ENCODE measurements at regions not wholly inside any gene's neighbourhood (a gene's known extent, or its start where the extent isn't known, plus 50 kb on each side); places are given as distances from the start of the nearest gene placed in this dataset.

DNA sequence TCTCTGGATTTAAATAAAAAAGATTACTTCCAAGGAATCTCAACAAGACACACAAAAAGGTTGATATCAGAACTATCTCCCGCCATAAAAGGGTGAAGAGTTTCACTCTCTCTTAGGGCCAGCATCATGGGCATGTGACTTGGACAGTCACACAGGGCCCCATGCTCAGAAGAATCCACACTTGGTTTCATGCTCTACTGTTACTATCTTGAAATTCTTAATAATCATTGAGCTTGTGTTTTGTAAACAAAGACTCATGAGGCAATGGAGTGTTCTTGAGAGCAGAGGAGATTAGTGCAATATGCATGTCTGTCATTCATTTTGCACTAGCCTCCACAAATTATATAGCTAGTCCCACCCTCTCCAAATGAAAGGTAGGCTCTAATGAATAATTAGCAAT lies 58.4 kb downstream of the HMHB1 start:
- no peak for DNase-seq

DNA sequence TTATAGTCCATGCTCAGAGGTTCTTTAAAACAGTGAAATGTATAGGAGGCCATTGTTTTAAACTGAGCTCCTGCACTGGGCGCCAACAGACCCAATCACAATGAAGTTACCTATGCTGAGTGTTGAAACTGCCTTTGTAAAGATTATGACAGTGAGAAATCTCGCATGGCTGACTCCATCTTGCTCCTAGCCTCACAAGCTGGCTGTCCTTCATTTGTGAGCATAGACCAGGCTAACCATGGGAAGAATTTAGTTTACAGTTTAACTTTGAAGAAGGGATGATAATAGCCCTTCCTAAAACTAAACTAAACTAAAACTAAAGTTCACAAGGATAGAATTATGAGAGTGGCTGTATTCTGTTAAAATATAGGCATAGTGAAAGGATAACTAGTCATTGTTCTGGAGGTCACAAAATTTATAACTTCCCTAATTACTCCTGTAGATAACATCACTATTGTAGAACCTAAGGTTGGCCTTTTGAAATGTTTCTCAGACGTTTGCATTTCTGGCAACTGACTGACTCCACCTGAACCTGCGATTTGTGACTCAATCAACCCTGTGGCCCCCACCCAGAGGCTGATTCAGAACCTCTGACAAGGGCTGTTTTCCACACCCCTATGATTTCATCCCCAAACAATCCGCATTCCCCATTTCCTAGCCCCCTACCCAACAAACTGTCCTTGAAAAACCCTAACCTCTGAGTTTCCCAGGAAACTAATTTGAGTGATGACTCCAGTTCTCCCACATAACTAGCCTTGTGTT lies 59.1 kb downstream of the HMHB1 start:
- no peak for DNase-seq

DNA sequence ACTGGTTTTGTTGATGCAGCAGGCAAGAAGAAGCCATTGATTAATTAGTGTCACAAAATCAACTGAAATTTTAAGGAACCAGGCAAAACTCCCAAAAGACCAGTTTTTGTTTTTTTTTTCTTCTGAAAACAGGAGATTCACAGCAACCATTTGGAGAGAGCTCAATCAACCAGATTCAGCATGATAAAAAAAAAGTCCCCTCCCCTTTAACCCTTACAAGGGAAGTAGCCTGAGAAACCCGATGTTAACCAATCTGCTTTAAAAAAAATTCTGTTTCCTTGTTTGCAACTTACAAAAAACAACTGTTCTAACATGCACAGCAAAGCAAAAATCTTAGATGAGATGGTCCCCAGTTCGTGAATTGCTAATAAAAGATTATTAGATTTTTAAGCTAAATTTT lies 59.7 kb downstream of the HMHB1 start:
- no peak for DNase-seq

DNA sequence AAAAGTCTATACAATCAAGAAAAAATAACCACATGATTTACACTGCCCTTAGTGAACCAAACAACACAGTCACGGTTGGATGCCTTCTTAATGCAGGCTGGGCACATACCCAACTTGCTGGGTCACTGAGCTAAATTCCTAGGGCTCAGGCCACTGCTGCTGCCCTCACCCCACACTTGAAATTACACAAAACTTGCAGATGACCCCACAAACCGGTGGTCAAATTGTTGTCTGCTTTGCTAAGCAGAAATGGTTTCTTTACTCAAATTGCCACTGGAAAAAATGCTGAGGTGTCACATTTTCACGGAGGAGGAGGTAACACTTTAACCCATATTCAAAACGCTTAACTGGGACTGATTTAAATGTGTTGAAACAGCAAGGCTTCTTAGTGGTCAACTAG lies 62.4 kb downstream of the HMHB1 start:
- no peak for DNase-seq

DNA sequence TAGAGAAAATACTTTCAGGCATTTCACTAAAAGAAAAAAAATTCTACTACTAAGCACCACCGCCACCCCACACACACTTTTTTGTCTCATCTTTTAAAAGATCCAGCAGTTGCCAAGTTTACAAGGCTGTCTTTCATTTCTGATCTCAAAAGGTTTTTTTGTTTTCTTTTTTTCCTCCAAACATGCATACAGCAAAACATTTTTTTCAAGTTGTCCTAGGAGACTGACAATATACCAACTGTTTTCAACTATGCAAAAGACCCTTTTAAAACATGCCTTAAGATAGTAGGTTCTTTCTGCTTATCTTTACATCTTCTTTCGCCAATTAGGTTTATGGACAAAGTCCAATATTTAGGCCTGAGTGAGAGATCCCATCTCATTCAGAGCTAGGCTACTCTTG lies 65.2 kb downstream of the HMHB1 start:
- no peak for DNase-seq

DNA sequence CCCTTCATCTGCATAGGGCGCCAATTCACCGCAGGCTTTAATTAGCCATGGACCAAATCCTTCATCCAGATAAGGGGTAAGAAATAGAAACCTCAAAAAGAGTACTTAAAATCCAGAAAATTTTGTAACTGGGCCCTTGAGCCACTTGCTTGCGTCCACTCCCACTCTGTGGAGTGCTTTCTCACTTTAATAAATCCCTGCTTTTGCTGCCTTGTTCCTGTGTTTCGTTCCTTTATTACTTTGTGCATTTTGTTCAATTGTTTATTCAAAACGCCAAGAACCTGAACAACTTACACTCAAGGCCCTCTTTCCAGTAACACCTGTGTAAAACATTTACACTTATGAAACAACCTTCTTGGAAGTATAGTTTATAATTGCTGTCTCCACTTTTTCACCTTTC lies 66.5 kb downstream of the HMHB1 start:
- no peak for DNase-seq

DNA sequence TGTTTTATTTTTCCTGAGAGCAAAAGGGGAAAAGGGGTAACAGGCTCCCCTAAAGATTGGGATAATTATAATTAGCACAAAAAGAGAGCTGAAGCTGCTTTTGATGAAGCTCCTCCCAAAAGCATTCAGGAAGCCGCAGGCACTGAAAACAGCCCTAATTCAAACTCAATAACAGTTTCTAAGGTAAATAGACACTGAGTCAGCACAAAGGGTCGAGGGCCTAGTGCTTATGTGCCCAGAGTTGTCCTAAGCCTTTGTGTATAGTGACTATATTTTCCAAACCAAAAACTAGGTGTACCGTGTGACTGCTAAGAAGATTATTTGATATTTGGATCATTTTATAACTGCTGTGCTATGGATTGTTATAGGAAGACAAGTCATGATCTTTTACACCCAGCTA lies 67.7 kb downstream of the HMHB1 start:
- DNase-seq, result no peak

DNA sequence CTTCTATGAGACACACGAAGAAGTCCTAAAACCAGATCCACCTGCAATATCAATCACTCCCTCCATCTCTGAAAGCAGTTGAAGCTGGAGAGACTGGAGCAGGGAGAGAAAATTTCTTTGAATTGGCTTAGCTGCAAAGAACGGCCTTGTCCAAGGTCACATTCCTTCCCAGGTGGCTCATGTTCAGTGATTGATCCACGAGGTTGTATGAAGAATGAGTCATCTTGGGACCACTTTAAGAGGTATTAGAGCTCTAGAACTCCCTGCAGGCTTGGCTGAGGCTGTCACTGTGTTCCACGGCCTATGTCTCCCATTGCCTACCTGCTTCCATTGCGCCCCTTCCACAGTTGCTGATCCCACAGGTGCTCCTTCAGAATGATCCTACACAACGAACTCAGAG lies 68.2 kb downstream of the HMHB1 start:
- no peak for DNase-seq

DNA sequence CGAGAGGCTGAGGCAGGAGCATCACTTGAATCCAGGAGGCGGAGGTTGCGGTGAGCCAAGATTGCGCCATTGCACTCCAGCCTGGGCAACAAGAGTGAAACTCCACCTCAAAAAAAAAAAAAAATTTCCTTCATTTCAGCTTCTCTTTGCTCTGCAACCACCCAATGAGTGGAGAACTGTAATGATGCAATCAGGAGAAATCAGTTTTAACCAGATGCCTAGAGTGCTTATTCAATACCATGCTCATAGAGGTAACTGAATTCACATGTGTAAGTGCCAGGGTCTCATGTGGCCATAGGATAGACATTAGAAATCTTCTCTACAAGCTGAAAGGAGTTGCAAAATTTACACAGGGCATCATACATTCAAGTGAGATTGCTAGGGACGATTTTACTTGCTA lies 70.6 kb downstream of the HMHB1 start:
- no peak for DNase-seq

DNA sequence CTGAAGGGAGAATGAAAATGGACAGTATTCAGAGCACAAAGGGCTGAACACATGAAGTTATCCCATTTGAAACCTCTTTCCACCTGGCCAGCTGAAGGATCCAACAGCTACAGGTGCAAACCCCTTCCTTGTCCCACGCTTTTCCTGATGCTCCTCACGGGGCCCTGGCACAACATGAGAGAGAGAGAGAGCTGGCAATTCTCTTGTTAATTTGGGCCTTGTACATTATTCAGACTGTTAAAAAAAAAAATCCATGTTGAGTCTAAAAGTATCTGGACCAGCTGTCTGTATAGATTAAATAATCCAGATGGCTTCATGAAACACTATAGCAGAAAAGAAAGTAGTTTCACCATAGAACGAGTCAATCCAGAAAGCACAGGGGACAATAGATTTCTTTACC lies 74.1 kb downstream of the HMHB1 start:
- DNase-seq, result no peak

DNA sequence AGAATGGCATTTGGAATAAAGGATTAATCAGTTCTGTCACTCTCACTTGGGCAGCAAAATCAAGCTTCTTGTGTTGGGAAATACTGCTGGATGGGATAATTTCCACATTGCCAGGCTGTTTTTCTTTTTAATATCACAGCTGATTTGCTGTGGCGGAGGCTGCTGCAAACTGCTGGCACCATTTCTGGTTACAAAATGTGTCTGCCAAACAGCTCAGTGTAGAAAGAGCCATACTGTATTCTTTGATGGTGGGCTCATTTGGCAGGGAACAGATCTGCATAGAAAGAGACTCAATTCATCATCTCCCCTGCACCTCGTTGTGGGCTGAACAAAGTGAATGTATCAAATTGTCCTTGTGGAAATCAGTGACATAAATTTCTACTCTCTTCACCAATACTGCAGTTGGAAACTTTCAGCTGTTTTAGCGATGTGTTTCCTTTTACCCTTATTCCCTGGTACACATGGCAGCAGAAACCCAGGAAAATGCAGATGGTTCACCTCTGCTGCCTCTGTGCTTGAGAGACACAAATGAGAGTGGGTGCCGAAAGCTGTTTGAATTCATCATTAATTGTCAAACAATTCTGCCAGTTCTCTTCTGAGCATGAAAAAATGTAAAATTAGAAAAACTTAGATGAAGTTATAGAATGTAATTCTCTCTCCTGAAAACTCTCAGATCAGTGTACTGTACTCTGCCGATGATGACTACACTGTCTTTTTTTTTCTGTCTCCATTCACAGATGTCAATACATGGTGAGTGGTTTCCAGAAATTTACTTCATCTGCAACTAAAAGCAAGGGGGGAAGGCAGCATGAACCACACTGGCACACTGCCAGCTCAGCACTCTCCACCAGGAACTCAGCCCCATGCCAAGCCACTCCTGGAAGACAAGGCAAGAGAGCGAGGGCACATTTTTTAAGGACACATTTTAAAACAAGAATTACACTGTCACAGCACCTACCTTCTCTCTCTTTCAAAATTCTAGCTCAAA lies 75.0 kb downstream of the HMHB1 start:
- DNase-seq, result peak; percentile 3

DNA sequence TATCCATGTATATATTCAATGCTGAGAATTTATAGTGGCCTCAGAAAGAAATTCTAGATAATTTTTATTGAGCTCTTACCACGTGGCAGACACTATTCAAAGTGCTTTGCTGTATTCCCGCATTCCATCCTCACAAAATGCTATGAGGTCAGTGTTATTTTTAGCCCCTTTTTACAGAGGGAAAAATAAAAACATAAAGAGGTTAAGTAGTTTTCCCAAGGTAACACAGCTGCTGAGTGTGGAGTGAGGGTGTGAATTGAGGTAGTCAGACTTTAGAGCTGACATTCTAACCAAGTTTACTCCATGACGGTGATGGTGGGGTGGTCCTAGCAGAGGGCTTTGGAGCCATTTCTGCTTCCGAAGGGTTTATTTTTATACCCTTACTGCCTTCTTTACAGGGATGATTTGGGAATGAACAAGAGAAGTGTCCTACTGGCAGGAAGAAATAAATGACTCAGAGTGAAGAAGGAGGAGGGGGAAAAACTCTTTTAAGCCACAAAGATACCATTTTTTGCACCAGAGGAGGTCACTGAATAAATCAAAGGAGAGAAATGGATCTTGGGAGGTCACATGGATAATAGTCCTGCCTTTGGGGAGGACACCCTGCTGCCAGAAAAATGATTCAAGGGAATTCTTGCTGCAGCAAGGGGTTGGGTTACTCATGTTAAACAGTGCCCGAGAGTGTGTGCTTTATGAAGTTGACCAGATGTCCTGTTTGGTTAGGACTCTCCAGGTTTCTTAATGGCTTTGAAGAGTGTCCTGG lies 76.1 kb downstream of the HMHB1 start:
- DNase-seq, result no peak

DNA sequence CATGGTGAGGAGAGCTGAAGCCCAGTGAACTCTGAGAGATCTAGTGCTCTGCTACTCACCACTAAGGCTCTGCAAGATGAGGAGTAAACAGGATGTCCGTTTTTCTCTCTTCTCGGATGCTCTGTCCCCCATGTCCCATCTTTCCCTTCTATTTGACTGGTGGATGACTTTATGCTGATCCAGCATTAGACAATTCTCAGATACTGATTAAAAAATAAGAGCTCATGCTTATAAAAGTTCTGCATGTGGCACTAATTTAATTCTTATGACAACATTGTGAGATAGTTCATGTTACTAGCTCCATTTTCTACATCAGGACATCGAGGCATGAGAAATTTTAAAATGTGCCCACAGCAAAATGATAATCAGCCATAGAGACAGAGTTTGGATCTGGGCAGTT lies 77.0 kb downstream of the HMHB1 start:
- no peak for DNase-seq

DNA sequence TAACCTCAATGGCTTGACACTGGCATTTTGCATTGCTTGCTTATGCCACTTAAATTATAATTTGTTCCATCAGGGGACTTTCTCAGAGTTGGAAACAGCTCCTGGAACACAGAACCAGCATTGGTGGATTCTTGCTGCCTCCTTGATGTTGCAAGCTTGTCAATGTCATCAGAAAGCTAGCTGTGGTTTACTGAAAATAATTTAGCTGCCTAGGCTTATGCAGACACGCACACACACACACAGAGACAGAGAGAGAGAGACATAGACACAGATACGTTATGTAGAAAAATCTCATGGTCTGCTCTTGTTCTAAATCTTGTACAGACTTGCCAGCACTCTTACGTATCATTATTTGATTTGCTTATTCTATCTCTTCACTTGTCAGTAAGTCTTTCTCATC lies 78.0 kb downstream of the HMHB1 start:
- DNase-seq, result no peak

DNA sequence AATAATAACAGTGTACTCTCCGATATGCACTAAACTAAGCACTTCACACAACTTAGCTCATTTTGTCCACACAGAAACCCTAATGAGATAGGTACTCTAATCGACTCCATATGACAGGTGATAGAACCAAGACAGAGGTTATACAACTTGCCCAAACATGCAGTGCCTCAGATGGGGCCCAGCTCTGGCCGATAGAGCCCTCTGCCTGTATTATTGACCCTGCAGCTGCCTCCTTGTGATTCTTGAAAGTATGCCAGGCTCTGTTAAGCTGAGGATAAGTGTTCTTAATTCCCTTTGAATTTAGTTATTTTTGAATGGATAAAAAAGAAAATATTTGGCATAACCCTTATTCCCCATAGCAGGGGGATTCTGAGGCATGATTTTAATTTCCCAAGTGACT lies 78.5 kb downstream of the HMHB1 start:
- DNase-seq, result no peak

DNA sequence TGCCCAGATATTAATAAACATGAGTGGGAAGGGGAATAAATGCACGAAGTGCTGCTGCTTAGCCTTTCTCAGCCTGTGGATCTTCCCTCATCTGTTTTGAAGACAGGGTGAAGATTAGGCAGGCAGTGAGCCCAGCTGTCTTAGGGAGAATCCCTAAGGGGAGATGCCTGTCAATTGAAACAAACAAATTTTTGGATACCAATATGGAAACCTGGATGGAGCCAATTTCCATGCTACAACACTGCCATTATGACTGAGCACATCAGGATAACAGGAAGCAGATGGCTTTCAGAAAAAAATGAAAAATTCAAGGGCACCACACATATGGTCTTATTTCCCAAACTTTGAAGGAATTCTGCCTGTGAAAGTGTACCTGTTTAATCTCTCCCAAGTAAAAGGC lies 80.3 kb downstream of the HMHB1 start:
- no peak for DNase-seq

DNA sequence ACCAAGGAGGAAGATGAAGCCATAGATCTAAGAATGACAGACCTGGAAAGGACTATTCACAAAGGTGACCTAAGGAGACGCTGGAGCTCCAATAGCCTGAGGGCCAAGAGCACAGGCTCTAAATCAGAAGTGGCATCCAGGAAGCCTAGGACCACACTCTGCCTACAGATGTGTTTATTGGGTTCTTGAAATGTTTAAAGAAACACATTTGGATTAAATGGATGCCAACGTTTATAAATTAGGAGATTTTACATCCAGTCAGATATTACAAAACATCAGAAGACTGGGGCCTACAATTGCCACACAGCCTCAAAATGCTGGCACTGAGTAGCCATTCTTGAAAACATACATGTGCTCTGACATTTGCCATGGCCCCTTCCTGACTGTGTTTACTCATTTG lies 80.9 kb downstream of the HMHB1 start:
- DNase-seq, result no peak

DNA sequence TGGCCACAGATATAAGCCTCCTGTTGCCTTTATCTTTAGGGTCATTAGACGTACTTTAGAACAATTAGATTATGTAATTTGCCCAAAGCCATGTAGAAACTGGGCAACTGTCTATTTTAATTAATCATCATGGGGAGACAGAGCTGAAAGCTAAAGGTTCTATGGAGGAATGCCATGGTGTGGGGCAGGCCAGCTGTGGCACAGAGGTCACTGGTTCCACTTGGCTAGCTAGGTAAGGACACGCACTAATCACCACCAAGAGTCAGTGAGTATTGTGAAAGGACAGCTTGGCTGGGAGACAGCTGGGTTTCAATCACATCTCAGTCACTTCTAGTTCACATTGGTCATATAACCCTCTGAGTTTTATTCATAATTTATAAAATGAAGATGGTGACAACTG lies 81.7 kb downstream of the HMHB1 start:
- no peak for DNase-seq

DNA sequence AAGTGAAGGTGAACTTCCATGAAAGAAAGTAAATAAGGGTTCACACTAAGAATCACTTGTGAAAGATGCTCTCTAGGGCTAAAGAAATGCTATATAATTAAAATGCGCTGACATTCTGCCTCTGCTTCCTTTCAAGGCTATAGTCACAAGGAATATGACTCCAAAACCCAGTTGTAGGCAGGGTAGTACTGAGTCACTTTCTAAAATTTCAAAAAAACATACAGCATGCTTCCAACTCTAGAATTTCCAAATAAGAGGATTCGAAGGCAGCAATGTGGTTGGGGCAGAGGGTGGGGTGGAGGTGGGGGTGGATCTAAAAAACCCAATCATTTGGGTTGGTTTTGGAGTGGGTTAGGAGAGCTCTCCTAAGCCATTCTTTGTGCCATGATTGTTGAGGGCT lies 84.6 kb downstream of the HMHB1 start:
- DNase-seq, result no peak

DNA sequence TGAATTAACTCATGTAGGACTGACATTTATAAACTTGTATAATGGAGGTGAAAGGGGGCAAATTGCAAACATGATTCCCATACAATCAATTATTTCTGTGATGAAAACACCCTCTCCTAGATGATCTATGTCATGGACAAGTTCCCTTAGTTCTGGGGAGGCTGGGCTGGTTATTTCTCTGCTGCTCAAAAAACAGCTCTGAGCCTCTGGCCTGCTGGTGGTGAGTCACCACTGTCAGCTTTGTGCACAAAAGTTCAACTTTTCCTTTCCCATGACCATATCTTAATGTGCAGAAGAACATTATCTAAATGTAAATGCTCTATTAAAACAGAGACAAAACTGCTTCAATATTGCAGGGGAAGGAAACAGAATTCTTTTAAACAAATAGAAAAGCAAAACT lies 85.0 kb downstream of the HMHB1 start:
- no peak for DNase-seq

DNA sequence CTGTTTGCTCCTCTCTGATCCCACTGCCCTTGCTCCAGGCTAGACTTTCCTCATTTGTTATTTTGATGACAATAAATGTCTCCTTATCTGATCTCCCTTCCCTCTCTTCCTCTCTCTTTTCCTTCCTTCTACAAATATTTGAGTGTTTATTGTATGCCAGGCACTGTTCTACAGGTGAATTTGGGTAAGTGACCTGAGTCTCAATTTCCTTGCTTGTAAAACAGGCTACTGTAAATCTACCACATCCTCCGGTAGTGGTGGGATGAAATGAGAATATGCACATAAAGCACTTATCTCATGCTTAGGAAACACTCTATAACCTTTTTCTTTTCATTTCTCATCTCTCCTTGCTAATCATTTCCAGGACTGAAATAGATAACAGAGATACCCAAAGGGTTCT lies 86.4 kb downstream of the HMHB1 start:
- no peak for DNase-seq

DNA sequence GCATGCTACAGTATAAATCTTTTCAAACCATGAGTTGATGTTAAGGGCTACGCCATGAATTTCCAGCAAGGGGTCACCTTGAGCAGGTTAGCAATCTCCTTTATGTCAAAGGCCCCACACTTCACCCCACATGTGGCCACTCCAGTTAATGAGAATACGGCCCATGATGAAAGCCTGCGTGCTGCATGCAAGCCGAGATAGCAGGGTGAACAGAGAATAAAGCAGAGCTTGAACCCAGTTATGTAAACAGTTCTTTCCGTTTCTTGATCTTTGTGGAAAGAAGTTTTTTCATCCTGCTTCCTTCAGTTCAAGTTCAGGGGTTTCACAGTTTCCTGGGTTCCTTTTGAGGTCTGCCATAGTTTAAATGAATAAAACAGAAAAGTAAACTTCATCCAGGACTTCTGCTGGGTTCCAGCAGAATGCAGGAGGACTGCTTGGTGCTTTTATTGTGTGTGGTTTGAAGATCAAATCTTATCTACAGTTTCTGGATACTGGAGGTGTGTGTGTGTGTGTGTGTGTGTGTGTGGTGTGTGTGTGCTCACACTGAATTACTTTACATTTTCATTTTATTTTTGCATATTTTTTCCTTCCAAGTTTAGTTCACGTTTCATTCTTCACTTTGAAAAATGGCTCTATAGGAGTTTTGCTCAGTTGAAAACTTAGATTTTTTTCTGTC lies 87.1 kb downstream of the HMHB1 start:
- no peak for DNase-seq

DNA sequence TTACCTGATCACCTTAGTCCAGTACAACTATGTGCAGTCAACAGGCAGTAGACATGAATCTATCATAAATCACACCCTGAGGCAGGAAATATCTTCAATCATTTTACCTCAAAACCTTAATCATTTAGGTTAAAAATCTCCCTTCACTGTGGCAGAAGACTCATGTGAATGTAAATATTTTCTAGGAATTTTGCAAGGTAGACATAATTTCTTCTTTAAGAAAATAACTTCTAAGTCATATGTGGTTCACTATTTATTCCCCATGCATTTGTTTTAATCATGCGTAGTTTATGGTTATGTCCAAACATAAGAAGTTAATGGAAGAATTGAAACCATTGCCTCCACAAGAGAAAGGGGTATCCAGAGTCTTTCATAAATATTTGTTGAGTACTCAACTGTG lies 97.0 kb downstream of the HMHB1 start:
- no peak for DNase-seq
